GM12878 (cell line): ENCODE measurements at regions not wholly inside any gene's neighbourhood (a gene's known extent, or its start where the extent isn't known, plus 50 kb on each side); places are given as distances from the start of the nearest gene placed in this dataset.

ENCODE experiments used
- ATAC-seq: fragments of 200-7000 bp; cut with Tn5 transposase; 3 replicates; pipeline ENCODE4 v1.9.1; 2020; ENCODE audit warnings: mild to moderate bottlenecking, moderate library complexity
- BruUV-seq: library from RNA; stranded (reverse); fragments of 400-500 nt; replicated peaks from 2 replicates; lab custom pipeline; 2021; lab: Mats Ljungman, UMichigan
- CTCF ChIA-PET: fragments of 300-600 bp; sonication (Branson Sonifier 250); formaldehyde crosslinking; extraction: SDS; loops from one replicate; lab custom pipeline; 2021; ENCODE audit warnings: inconsistent platforms; lab: Yijun Ruan, JAX
- POLR2A ChIA-PET: fragments of 350-600 bp; formaldehyde crosslinking; extraction: SDS; loops from one replicate; lab custom pipeline; 2021; ENCODE audit warnings: inconsistent platforms; lab: Charles Lee
- RAD21 ChIA-PET: fragments of 300-600 bp; sonication (Branson Sonifier 250); formaldehyde crosslinking; loops from one replicate; lab custom pipeline; 2023; ENCODE audit warnings: antibody characterized with exemption; ENCODE audit not compliant: unreplicated experiment; lab: Charles Lee
- SMC1A ChIA-PET: fragments of 300-600 bp; sonication (Branson Sonifier 250); formaldehyde crosslinking; loops from one replicate; lab custom pipeline; 2023; ENCODE audit not compliant: unreplicated experiment, uncharacterized antibody; lab: Charles Lee
- DNase-seq: peaks from one replicate; pipeline ENCODE4 v3.0.0-alpha.2; 2011; ENCODE audit warnings: low read depth, low spot score
- FAIRE-seq: peaks from 3 replicates; lab custom pipeline; 2011; peaks lifted over from hg19 to GRCh38; lab: Jason Lieb, UNC
- H2AFZ ChIP-seq: 2 replicates; pipeline ENCODE4 v1.6.0; 2011; ENCODE audit warnings: low read depth, low read length, control low read depth; ENCODE audit not compliant: control insufficient read depth
- H3K27ac ChIP-seq: 2 replicates; pipeline ENCODE4 v1.5.1; 2011; ENCODE audit warnings: control low read depth; ENCODE audit not compliant: control insufficient read depth, insufficient read depth
- H3K27me3 ChIP-seq, 2 experiments: replicated peaks in 1 of 2; 2 replicates each; pipeline versions ENCODE4 v1.6.0 to v1.6.1; 2011; ENCODE audit warnings: low read length in 1 of 2; ENCODE audit not compliant: control insufficient read depth in 2 of 2, insufficient read depth in 2 of 2
- H3K36me3 ChIP-seq, 2 experiments: 2 replicates each; pipeline ENCODE4 v1.5.1; 2011; ENCODE audit warnings: low read length in 1 of 2; ENCODE audit not compliant: control insufficient read depth in 2 of 2, insufficient read depth in 2 of 2
- H3K4me1 ChIP-seq: 2 replicates; pipeline ENCODE4 v1.6.1; 2011; ENCODE audit warnings: mild to moderate bottlenecking, low read length, moderate library complexity, mixed read lengths; ENCODE audit not compliant: control insufficient read depth, insufficient read depth
- H3K4me2 ChIP-seq: 2 replicates; pipeline ENCODE4 v1.6.0; 2011; ENCODE audit warnings: control low read depth; ENCODE audit not compliant: control insufficient read depth, insufficient read depth
- H3K4me3 ChIP-seq: fragments of 200-600 bp; sonication (generic); 2 replicates; pipeline ENCODE4 v1.5.1; 2016
- H3K79me2 ChIP-seq: 2 replicates; pipeline ENCODE4 v1.6.0; 2011; ENCODE audit warnings: low read length; ENCODE audit not compliant: control insufficient read depth, insufficient read depth
- H3K9ac ChIP-seq: 2 replicates; pipeline ENCODE4 v1.8.0; 2011; ENCODE audit warnings: low read length, control low read depth, mixed read lengths; ENCODE audit not compliant: control insufficient read depth, insufficient read depth
- H3K9me3 ChIP-seq: replicated peaks from 3 replicates; pipeline ENCODE4 v1.5.1; 2011; ENCODE audit warnings: mild to moderate bottlenecking, low read length; ENCODE audit not compliant: control insufficient read depth, insufficient read depth
- H4K20me1 ChIP-seq: 2 replicates; pipeline ENCODE4 v1.6.0; 2011; ENCODE audit not compliant: control insufficient read depth, insufficient read depth
- BRCA1 ChIP-seq: IDR thresholded peaks from 2 replicates; pipeline ENCODE4 v1.6.1; 2011; ENCODE audit warnings: low read depth, low read length, improper control_type of control experiment
- EED ChIP-seq: sonication (generic); IDR thresholded peaks from 2 replicates; pipeline ENCODE4 v1.6.1; 2016; ENCODE audit warnings: antibody characterized with exemption, low read depth
- IKZF1 ChIP-seq: fragments of 450-650 bp; conservative IDR thresholded peaks from 2 replicates; pipeline ENCODE4 v1.6.1; 2017; ENCODE audit warnings: antibody characterized with exemption, mild to moderate bottlenecking
- IKZF2 ChIP-seq, 2 experiments: fragments of 450-650 bp; IDR thresholded peaks; 2 replicates each; pipeline ENCODE4 v1.6.1; 2017; ENCODE audit warnings: mild to moderate bottlenecking in 2 of 2, moderate library complexity in 2 of 2
- MXI1 ChIP-seq: fragments of 150-350 bp; IDR thresholded peaks from 2 replicates; pipeline ENCODE4 v1.6.1; 2011; ENCODE audit warnings: low read depth, mild to moderate bottlenecking, inconsistent platforms, low read length, improper control_type of control experiment
- RAD21 ChIP-seq: IDR thresholded peaks from 2 replicates; pipeline ENCODE4 v1.6.1; 2011; ENCODE audit warnings: mild to moderate bottlenecking, low read depth, low read length, moderate library complexity; ENCODE audit not compliant: insufficient read depth
- RBBP5 ChIP-seq: fragments of 200-600 bp; sonication (generic); conservative IDR thresholded peaks from 2 replicates; pipeline ENCODE4 v1.6.1; 2016
- SMC3 ChIP-seq: IDR thresholded peaks from 2 replicates; pipeline ENCODE4 v1.6.1; 2011; ENCODE audit warnings: low read length, improper control_type of control experiment, borderline replicate concordance
- SREBF2 ChIP-seq: IDR thresholded peaks from 2 replicates; pipeline ENCODE4 v1.6.1; 2012; ENCODE audit warnings: mild to moderate bottlenecking, low read length
- ZNF687 ChIP-seq: fragments of 450-650 bp; IDR thresholded peaks from 2 replicates; pipeline ENCODE4 v1.6.1; 2017; ENCODE audit warnings: mild to moderate bottlenecking, moderate library complexity
- WGBS: methylation state at CpG from one replicate; pipeline ENCODE4 v1.1.6; 2016; ENCODE audit warnings: low lambda C conversion rate; ENCODE audit not compliant: insufficient replicate concordance, insufficient coverage; ENCODE audit errors: missing lambda C conversion rate; 5-methylcytosine and 5-hydroxymethylcytosine counted together
- in situ Hi-C: fragments of 300-500 bp; cut with MboI; formaldehyde crosslinking; loops from 9 replicates; pipeline ENCODE4 v1.14.3; 2018; ENCODE audit warnings: mixed read lengths
- intact Hi-C: fragments of 100-400 bp; cut with micrococcal nuclease; formaldehyde crosslinking; loops from one replicate; pipeline ENCODE4 v1.14.2; 2022; ENCODE audit not compliant: unreplicated experiment
- TF ChIP-seq, protein P1 (sequence below): IDR thresholded peaks from 2 replicates; pipeline ENCODE4 v1.6.1; 2012; ENCODE audit warnings: low read length, inconsistent platforms
- TF ChIP-seq, protein P2 (sequence below), 3 experiments: IDR thresholded peaks in 2 of 3; conservative IDR thresholded peaks in 1 of 3; 2 replicates each; pipeline ENCODE4 v1.5.1; 2011; ENCODE audit warnings: low read depth in 3 of 3, low read length in 3 of 3, mild to moderate bottlenecking in 3 of 3, control low read depth in 2 of 3, moderate library complexity in 2 of 3, inconsistent platforms in 1 of 3, mixed read lengths in 1 of 3; ENCODE audit not compliant: control insufficient read depth in 2 of 3, insufficient read depth in 1 of 3; ENCODE audit errors: extremely low read depth in 1 of 3

DNA sequence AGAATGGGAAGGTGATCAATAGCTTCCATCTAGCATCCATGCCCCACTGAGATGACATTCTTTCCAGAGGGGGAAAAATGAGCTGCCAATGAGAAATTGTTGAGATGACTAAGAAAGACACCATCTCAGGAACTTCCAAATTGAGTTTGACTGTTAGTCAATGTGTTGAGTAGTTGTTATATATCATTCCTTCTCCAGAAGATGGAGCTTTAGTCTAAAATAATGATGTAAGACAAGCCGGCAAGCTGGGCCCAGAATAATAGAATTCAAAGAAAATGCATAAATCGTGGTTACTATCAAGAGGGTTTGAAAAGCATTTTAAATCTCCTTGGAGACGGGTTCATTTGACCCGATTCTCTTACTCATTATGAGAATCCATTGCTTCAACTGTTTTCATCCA is 71.0 kb upstream of the ATF7IP2 start:
- ChIA-PET CTCF (interaction anchor here (0.6 to 13.8 kb wide), 17 partner anchors 9 to 423 kb away, joined by 3 to 196 read pairs (median 6); partner anchors contain the start of gene ATF7IP2), RAD21 (interaction anchor here (0.6 to 10.2 kb wide), 18 partner anchors 9 to 422 kb away, joined by 3 to 143 read pairs (median 6); partner anchors contain the start of gene GRIN2A)
- Histone ChIP-seq H3K4me3 (no peak overlapping the region), H4K20me1 (no peaks in the 10 kb centered on the region), H3K27ac (no peak overlapping the region), H3K9ac (no peak overlapping the region), H3K9me3 (no peaks in the 10 kb centered on the region; the same call in 2 of the 3 replicates), H2AFZ (peak overlapping the region; percentile 5; the same call in 1 of the 2 replicates), H3K27me3 (no peaks in the 10 kb centered on the region)
- 26% methylated on average over 4 of the region's 4 CpGs for WGBS
- no peak for DNase-seq
- peak; percentile 91 for FAIRE-seq
- intact Hi-C loops = loop anchor here (1.0 to 5.0 kb wide), 4 partner anchors 57 to 422 kb away; partner anchors contain the start of gene ATF7IP2
- TF ChIP-seq ZNF687 (no peak), SREBF2 (no peak), IKZF2 (IDR thresholded peaks at IDR 0.05) (0 out of 4 replicates have a peak, but pooled peaks of 1 of the 2 experiments have one; percentile 19), BRCA1 (no peak), IKZF1 (peak; percentile 33; the same call in 1 of the 2 replicates), RBBP5 (no peak), MXI1 (no peak), RAD21 (peak; percentile 63), SMC3 (peak; percentile 56; the same call in 1 of the 2 replicates), EED (0 out of 2 replicates have a peak, but pooled peaks have one; percentile 26)
- TF ChIP-seq, protein P1, sequence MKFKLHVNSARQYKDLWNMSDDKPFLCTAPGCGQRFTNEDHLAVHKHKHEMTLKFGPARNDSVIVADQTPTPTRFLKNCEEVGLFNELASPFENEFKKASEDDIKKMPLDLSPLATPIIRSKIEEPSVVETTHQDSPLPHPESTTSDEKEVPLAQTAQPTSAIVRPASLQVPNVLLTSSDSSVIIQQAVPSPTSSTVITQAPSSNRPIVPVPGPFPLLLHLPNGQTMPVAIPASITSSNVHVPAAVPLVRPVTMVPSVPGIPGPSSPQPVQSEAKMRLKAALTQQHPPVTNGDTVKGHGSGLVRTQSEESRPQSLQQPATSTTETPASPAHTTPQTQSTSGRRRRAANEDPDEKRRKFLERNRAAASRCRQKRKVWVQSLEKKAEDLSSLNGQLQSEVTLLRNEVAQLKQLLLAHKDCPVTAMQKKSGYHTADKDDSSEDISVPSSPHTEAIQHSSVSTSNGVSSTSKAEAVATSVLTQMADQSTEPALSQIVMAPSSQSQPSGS = no peak
- TF ChIP-seq, protein P2, sequence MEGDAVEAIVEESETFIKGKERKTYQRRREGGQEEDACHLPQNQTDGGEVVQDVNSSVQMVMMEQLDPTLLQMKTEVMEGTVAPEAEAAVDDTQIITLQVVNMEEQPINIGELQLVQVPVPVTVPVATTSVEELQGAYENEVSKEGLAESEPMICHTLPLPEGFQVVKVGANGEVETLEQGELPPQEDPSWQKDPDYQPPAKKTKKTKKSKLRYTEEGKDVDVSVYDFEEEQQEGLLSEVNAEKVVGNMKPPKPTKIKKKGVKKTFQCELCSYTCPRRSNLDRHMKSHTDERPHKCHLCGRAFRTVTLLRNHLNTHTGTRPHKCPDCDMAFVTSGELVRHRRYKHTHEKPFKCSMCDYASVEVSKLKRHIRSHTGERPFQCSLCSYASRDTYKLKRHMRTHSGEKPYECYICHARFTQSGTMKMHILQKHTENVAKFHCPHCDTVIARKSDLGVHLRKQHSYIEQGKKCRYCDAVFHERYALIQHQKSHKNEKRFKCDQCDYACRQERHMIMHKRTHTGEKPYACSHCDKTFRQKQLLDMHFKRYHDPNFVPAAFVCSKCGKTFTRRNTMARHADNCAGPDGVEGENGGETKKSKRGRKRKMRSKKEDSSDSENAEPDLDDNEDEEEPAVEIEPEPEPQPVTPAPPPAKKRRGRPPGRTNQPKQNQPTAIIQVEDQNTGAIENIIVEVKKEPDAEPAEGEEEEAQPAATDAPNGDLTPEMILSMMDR (IDR thresholded peaks at IDR 0.05 in 2 of 3, conservative IDR thresholded peaks at IDR 0.05 in 1 of 3; ENCODE audit: control insufficient read depth in 2 of 3, extremely low read depth in 1 of 3, insufficient read depth in 1 of 3, low read depth in 3 of 3, low read length in 3 of 3) = peak; percentile 9 to 52 (median 29); a peak in 4 of 6 replicates
- TF ChIP-seq, all 136 proteins: peak for 6
- H3K36me3 ChIP-seq = no peaks in the 10 kb centered on the region
- ChIA-PET POLR2A (interaction anchor here (1.3 to 2.8 kb wide), 5 partner anchors 18 to 200 kb away, joined by 3 to 15 read pairs (median 9); no protein-coding TSS in a partner anchor), SMC1A (interaction anchor here (0.6 to 8.8 kb wide), 27 partner anchors 8 to 650 kb away, joined by 3 to 139 read pairs (median 4); partner anchors contain the start of gene GRIN2A)
- no TSS peak for BruUV-seq
- peaks cover 13% of the 10 kb centered on the region for H3K4me1 ChIP-seq
- H3K4me2 ChIP-seq = no peak overlapping the region
- in situ Hi-C loops = loop anchor here (5.0 to 25.0 kb wide), 3 partner anchors 192 to 572 kb away; partner anchors contain the start of genes CIITA and NUBP1
- ATAC-seq = peak; percentile 9; the same call in 1 of the 3 replicates
- H3K79me2 ChIP-seq = no peaks in the 10 kb centered on the region
